H54 (cell line): ENCODE measurements at regions not wholly inside any gene's neighbourhood (a gene's known extent, or its start where the extent isn't known, plus 50 kb on each side); places are given as distances from the start of the nearest gene placed in this dataset.

Experiments used
- DNase-seq: peaks from one replicate; pipeline ENCODE4 v3.0.0; 2011; ENCODE audit warnings: low spot score, mixed read lengths; ENCODE audit not compliant: insufficient read length
- FAIRE-seq: peaks from 3 replicates; lab custom pipeline; 2011; peaks lifted over from hg19 to GRCh38; lab: Jason Lieb, UNC
- POLR2A ChIP-seq: IDR thresholded peaks from 2 replicates; pipeline ENCODE4 v1.6.1; 2011; ENCODE audit warnings: low read depth, mild to moderate bottlenecking, low read length

- FAIRE-seq, result no peak
- TF ChIP-seq POLR2A, result no peak
- DNase-seq, result no peak
Observed at GRCh38 chr13:34512817-34513216, 429.3 kb upstream of the NBEA start.

DNA sequence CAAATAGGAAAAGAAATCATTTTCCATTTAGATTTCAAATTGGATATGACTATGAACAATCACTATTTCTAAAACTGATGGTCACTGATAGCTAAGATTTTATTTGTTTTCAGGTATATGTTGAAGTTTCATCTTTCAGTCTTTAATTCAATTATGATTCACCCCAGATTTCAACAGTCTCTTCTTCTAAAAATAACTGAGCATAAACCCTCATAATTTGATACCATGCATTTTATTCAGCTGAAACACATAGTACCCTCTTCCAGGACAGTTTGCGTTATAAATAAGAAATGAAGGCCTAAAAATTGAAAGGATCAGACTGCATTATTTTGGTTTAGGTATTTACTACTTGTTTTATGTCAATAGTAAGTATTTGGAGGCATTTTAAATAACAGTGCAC, 428.5 kb upstream of the NBEA start:
- TF ChIP-seq POLR2A, result no peak
- no peak for FAIRE-seq

DNA sequence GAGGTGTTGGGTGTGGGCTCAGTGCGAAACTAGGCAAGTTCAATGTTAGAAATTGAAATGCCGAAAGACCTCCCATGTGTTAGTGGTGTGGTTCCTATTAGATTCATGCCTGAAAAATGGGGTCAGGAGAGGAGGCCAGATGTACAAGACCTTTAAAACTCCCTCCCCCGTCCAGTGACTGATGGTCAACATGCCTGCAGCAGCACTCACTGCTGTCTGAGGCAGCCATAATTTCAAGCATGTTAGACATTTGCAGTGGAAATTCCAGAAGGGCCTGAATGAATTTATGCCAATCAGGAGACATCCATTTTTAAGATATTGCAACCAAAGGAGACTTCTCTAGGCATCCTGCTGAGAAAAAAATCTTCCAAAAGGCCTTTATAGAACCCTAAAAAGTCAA, 426.9 kb upstream of the NBEA start:
- no peak for FAIRE-seq
- no peak for TF ChIP-seq POLR2A
- DNase-seq, result no peak

More for the DNA sequence above, 428.5 kb upstream of the NBEA start:
- no peak for DNase-seq

DNA sequence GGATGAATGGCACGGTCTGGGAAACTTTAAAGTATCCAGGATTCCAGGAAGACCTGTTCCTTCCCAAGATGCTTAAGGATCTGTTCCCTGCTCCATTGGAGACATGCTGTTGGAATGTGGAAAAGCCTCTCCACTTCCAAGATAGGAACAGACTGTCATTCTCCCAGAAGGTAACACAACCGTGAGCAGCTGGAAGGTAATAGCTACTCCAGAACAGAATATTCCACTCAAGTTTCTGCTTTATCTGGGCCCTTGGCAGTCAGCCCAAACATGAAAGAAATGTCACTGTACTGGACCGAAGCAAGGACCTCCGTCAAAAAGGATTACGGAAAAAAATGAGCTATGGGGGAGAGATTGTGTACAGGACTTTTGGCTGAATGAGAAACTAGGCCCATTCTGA, 420.9 kb upstream of the NBEA start:
- no peak for DNase-seq
- TF ChIP-seq POLR2A, result no peak
- FAIRE-seq, result no peak

GRCh38 chr13:34522808-34523207, 419.3 kb upstream of the NBEA start:
- FAIRE-seq (no peak), DNase-seq (no peak)
- TF ChIP-seq POLR2A, result no peak

GRCh38 chr13:34523406-34523805, 418.7 kb upstream of the NBEA start:
- DNase-seq, result no peak
- TF ChIP-seq POLR2A, result no peak
- FAIRE-seq, result no peak

DNA sequence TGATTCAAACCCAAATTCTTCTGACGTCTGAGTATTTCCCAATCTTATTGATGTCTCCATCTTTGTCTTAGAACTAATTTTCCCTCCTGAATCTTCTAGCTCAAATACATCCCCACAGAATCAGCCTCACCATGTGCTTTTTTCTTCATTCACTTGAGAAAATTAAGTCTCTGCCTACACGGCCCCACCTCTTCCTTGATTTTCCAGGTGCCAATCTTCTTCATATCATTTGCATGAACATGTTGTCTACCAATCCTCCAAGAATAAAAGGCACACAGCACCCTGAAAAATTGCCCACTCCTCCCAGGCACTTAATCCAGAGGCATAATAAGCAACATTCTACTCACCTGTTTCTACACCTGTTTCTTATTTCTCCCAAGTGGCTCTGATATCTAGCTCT, 408.1 kb upstream of the NBEA start:
- no peak for TF ChIP-seq POLR2A
- DNase-seq (no peak), FAIRE-seq (no peak)

DNA sequence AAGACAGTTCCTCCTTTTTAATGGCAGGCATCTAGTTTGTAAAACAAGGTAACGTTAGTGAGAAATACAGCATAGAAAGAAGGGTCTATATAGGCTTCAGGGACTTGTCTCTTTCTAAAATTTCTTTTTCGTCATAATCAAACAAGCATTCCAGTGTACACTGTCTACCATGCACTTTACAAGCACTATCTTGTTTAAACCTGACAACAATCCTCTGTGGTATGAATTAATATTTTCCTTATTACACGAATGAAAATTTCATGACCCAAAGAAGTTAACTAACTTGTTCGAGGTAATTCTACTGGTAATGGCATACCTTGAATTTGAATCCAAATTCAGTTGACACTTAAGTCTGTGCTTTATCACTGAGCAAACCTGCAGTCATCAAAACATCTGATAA, 399.7 kb upstream of the NBEA start:
- FAIRE-seq, result no peak
- DNase-seq, result no peak
- no peak for TF ChIP-seq POLR2A

GRCh38 chr13:34543836-34544235, 398.2 kb upstream of the NBEA start:
- FAIRE-seq, result no peak
- no peak for TF ChIP-seq POLR2A
- no peak for DNase-seq

GRCh38 chr13:34545461-34545860, 396.6 kb upstream of the NBEA start:
- DNase-seq (no peak), FAIRE-seq (no peak)
- TF ChIP-seq POLR2A, result no peak

GRCh38 chr13:34546344-34547250, 395.5 kb upstream of the NBEA start:
- no peak for DNase-seq
- no peak for TF ChIP-seq POLR2A
- FAIRE-seq, result no peak

GRCh38 chr13:34547929-34548328, 394.1 kb upstream of the NBEA start:
- DNase-seq, result no peak
- FAIRE-seq, result no peak
- TF ChIP-seq POLR2A, result no peak

DNA sequence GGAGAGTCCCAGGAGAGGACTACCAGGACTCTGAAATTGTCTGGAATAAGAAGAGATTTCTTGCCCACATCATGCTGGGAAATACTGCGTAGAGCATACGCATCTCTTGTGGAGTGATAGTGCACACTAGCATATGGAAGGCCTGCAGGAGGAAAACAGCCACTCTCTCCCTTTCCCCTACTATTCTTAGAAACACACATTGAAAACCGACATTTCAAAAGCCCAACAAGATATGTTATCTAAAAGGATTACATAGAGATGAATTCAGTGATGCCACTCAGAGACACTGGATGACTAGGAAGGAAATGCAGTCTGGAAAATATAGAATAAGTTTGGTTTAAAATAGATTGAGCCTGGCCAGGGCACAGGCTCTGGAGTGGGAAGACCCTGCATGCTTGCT, 388.7 kb upstream of the NBEA start:
- FAIRE-seq, result no peak
- TF ChIP-seq POLR2A, result no peak
- no peak for DNase-seq

DNA sequence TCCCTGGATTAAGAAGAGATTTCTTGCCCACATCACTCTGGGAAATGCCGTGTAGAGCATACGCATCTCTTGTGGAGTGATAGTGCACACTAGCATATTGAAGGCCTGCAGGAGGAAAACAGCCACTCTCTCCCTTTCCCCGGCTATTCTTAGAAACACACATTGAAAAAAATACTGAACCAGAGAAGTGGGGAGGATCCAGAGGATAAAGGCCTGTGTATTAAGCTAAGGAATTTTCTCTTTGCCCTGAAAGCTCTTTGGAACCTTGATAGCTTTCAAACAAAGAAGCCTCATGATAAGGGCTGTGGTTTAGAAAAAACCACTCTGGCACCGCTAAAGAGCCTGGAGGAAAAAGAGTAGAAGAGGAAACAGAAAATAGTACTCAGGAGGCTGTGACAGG, 386.1 kb upstream of the NBEA start:
- FAIRE-seq (no peak), DNase-seq (no peak)
- TF ChIP-seq POLR2A, result no peak

- no peak for TF ChIP-seq POLR2A
- DNase-seq (no peak), FAIRE-seq (no peak)
Observed at GRCh38 chr13:34561033-34561432, 381.0 kb upstream of the NBEA start.
